RKO (cell line): ENCODE measurements at regions not wholly inside any gene's neighbourhood (a gene's known extent, or its start where the extent isn't known, plus 50 kb on each side); places are given as distances from the start of the nearest gene placed in this dataset.
A peak's percentile ranks its signal among the peaks of the same experiment; 100 is the strongest.

Source experiments
- DNase-seq: peaks from one replicate; pipeline ENCODE4 v3.0.0-alpha.2; 2016; ENCODE audit warnings: low spot score

DNA sequence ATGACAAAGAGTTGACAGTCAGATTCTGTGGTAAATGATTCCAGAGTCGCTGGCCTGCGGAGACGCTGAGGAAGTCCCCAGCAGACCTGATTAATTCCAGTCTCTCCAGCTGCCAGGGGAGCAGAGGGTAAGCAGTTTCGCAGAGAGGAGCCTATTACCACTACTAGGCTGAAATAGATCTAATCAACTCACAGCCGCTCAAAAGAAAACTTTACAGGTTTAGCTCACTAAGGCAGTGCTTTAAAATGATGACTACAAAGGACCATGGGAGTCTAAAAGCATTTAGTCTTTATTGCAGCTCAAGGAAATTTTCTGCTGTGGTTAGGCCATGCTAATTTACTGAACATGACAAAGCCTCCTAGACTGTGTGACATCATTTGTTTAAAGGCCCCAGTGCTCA lies 445.6 kb upstream of the POU3F3 start:
- DNase-seq: no peak

DNA sequence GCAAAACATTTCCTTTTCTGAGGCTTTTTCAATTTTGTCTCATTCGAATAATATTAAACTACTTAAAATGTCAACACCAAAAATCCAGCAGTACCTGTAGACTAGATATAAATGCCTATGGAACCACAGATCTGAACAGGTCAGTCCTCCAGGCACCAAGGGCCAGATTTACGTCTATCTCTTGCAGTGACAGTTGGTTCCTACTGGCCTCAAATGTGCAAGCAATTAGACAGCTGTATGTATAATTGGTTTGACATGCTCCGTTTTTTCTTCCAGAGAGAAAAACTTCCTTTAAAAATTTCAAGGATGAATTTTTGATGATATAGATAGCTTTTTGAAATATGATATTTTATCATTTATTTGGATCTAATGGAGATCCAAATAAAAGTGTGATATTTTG lies 443.8 kb upstream of the POU3F3 start:
- DNase-seq: no peak

DNA sequence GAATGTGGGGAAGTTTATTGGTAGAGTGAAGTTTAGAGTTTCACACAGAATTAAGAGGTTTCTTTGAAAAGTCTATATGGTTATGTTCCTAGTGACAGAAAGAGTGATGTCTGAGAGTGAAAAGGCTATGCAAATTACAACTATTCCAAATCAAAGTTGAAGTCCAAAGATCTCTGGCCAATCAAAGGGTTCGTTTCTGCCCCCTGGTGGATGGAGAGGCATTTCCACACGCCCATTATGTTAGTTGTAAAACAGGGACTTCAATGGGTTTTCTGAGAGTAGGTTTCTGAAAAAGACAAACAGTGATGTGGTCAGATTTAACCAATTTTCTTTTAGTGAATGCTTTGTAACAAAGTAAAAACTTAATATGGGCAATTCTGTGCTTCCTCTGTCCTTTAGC lies 441.5 kb upstream of the POU3F3 start:
- peak; percentile 30 for DNase-seq

DNA sequence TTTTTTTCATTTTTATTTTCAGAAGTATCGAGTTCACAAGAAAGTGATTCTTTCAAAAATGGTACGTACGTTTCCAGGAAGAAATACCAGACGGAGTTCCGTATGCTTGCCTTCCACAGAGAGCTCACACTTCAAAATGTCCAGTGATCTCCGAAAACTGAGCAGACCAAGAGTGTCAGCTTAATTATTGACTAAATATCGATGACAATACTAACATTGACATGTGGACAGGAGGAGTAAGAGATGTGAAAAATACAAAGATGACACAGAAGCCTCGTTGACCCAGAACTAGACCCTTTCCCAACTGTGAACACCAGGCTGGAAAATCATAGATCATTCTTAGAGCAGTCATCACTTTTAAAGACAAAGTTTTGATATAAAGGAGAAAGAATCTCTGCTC lies 440.0 kb upstream of the POU3F3 start:
- no peak for DNase-seq

DNA sequence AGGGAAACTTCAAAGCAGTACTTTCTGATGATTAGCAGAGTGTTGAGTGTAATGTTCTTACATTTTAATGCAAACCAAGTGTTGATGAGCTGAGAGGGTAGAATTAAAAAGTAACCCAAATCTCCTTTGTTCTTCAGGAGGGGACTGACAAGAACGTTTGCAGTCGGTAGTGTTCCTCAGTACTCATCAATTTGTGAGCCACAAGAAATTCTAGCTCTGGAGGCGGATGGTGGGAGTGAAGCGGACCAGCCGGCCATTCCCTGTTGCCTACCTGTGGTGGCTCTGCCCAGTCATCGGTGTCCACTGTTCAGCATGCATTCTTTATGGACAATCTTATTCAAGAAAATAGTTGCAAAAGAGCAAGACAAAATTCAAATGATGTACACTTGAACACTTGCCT lies 438.6 kb upstream of the POU3F3 start:
- no peak for DNase-seq

DNA sequence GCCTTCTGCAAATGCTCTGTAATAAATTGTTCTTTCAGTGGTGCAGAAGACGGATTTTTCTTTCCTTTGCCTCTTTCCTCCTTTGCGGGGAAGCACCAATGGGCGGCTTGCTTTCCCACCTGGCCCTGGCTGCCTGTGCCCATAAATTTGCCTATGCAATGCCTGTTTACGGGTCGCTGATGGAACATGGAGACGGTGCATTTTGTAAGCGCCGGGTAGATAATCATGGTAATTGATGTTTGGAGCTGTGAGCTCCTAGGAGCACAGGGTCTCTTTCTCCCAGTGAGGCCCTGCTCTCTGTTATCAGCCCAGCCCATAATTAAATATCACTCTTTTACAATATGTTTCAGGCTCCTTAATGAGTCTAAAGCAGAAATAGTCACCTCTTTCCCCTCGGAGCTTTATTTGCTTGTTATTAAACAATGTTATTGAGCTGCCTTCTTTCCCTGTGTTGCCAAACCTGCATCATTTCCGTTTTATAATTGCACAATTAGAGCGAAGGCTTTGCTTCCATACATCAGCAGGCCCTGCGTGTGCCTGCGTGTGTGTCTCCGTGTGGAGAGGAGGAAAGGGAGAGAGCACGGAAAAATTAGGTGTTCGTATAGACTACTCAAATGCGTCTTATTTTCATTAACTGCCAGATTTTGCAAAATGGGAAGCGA lies 437.4 kb upstream of the POU3F3 start:
- DNase-seq: no peak

DNA sequence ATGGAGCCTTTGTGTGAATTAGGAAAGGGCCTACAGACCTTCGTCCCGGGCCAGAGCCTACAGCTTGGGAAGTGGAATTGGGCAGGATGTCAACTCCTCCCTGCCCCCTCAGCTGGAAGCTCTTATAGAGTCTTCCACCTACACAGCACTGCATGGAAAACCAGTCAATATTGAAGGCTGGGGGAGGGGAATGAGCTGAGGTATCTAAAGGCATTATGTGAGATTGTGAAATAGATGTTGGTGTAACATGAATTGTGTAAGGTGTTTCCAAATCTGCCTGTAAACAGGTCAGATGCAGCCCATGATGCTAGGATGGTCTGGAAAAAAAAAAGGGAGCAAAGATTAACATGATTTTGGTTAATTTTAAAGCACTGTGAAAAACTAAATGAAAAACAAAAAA lies 433.5 kb upstream of the POU3F3 start:
- no peak for DNase-seq

DNA sequence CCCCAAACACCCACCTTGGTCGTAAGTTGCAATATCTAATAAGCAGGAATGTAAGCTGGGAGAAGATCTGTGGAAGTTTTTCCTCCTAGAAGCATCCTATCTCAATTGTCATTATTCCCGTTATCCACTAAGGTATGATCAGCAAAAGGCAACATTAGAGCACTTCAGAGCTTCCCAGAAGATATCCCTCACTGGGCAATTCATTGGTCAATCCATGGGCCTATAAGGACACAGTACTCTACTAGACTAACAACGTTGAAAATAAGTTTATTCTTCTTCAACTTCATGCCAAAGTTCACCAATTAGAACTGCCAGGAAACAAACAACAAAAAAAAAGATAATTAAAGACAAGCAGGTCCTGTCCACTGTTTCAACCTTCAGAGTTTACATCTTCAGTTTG lies 433.0 kb upstream of the POU3F3 start:
- DNase-seq: no peak

DNA sequence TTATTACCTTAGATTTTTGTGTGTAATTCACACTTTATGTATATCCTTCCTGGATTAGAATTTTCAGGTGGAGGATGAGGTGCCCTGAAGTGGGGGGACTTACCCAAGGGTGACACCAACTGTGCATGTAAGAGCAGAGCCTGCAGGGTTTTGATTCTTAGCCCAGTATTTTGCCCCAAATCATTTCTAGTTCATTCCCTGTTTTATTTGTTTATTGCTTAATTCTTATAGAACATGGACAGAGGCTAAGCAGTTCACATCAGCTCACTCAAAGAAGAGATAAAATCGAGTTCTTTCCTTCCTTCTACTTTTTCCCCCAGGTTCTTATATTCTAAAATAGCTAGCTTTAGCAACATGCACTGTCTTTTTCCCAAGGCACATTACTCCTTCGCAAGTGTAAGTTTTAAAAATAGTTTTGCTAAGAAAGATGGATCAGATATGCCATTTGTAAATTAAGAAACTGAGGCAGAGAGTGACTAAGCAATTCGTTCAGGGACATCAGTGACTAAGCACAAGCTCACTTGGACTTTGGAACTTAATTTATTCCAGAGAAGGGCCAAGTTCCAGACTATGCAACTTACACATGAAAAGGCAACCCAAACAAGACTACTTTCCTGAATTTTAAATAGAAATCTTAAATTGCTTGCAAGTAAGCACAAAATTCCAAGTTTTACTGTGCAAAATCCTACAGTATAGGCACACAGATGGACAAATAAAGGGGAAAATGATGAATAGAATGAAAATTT lies 427.9 kb upstream of the POU3F3 start:
- no peak for DNase-seq

DNA sequence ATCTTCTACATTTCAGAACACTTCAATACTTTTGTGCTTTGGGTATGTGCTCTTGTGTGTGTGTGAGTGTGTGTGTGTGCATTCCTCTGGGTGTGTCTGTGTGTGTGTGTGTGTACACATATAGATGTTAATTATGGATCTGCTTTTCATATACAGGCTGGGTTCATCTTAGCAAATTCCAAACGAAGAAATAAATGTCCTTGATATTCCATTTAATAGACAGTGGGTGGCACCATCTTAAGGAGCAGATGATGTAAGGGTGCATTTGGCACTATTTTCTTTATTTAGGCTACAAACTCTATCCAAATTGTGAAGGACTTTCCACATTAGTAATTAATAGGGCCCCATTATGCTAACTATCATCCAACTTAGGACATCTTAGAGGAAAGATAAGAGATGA lies 425.8 kb upstream of the POU3F3 start:
- DNase-seq: no peak

DNA sequence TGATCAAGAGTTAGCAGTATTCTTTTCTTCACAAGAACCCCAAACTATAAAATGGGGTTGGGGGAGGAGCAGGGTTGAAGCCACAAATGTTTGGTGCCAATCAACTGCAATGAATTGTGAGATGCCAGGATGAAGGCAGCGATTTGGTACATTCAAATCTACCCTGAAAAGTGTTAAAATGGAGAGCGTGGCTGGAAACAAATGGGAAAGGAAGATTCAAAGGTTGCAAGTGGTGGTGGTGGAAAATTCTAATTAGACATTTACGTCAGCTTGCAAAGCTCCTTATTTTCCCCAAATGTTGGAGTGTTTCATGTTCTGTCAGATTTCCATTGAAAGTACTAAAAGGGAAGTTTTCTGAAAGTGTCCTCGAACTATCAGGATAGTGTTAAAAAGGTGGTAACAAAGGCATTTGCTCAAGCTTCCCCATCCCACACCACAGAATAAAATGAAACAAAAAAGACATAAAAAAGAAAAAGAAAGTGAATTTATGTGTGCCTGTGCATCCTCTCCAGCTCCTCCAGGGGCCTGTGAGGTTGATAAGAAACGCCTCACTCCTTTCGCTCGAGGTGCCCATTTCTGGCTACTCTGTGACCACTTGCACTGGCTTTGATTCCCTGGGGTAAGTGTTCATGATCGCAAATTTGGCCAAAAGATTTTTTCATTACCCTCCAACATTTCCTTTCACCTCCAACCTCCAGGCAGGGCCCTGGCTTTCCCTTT lies 424.1 kb upstream of the POU3F3 start:
- no peak for DNase-seq

DNA sequence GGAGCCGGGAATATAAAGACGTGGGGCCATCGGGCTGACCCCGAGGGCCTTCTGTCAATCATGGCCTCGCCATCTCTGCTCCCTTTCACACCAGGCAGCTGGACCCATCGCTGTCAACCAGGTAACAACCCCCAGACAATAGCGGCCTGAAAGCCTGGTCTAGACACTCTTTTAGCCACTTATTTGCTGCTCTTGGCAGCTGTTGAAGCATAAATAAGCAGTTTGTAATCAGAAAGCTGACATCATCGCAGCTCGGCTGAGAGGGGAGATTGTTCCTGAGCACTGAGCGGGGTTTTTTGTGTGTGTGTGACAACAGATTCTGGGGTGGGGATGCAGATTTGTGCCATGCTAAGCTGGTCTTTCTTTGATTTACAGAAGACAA lies 423.6 kb upstream of the POU3F3 start:
- DNase-seq: no peak

DNA sequence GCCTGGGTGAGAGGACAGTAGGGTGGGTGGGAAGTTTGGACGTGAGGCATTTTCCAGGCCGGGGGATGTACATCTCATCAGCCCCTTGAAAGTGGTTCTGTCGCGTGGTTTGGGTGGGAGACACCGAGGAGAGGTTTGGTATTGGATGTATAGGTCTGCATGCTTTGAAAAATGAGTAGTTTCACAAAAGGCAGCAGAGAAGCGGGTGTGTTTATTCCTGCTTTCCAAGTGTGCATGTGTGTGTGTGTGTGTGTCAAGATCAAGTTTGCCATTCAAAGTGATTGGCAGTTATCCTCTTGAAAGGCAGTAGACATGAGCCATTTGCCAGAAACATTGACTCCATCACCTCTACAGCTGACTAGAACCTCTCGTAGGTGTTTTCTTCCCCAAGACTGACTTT lies 423.1 kb upstream of the POU3F3 start:
- no peak for DNase-seq

DNA sequence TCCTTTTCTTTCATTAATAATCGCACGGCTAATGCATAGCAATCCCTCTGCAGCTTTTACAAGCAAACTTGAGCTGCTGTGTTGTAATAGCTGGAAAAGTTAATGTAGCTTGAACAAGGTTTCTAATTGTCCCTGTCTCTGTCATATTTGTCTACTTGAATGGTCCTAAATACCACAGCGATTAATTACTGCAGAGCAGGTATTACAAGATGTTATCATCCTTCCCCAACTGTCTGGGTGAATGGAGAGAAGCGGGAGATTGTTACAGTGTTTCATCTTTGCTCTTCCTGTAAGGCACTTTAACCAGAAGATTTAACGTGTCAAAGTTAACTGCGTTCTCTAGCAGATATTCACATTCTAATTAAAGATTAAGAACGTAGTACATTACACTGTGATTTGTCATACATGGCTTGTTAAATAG lies 422.2 kb upstream of the POU3F3 start:
- DNase-seq: no peak

DNA sequence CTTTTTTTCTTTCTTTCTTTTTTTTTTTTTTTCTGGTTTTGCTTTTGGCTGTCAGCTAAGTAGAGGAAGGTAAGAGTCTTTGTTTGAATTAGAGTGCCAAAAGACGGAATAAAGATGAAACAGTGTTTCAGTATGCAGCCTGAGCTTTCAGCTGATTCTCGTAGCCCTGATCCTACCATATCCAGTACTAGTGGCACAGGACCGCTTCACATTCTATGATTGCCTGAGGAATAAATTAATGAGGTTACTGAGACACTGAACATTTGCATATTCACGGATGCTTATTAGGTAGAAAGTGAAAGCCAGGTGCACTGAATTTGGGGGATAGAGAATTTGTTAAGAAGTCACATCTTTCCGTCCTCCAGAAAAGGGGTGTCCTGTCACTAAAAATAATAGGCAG lies 421.5 kb upstream of the POU3F3 start:
- DNase-seq: no peak

DNA sequence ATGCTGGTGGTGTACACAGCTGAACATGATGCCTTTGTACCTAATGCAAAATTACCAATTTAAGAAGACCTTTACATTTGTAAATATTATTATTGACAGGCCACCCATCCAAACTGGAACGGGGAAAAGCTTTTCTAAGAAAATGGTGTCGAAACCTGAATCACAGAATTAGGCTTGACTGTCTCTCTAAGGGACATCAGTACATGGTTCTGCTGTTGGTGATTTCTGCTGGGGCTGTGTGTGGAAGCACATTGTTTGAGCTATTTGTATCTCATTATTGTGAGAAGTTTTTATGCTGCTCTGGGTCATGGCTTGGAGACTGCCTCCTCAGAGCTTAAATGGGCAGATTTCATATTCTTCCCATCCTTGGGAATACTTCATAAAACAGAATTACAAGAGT lies 420.9 kb upstream of the POU3F3 start:
- no peak for DNase-seq

DNA sequence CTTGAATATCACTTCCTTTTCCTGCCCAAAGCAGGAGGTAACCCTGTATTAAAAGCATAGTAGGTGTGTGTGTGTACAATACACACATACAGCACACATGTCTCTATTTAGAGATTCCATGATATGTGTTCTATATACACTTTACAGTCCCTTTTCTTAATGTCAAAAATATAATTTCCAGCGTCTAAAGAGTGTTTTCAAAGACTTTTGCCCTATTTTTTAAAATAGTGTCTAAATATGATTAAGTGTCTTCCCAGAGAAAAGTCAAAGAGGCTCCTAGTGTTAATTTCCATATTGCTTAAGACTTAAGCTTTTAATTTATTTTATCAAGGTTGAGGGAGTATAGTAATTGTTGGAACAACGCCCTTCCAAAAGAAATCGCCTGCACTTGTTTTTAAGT lies 420.3 kb upstream of the POU3F3 start:
- no peak for DNase-seq

DNA sequence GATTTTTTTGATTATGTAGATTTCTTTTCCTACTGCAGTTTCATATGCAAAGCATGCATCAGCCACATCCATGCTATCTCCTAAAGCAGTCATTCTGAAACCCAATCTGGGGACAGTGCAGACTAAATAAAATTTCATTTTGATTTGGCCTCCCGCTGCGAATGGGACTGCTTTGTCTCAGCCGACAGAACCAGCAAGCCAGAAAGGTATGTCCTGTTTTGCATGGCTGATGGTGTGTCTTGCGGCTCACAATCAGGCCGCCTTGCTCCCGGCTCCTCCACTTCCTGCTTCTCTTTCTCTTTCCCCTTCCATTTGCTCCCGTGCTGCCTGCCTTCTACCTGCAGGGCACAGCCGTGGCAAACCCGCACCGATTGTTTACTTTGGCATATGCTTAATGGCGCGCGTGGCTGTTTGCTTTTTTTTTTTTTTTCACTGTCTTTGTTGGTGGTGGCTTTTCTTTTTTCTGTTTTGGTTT lies 419.6 kb upstream of the POU3F3 start:
- DNase-seq: no peak

DNA sequence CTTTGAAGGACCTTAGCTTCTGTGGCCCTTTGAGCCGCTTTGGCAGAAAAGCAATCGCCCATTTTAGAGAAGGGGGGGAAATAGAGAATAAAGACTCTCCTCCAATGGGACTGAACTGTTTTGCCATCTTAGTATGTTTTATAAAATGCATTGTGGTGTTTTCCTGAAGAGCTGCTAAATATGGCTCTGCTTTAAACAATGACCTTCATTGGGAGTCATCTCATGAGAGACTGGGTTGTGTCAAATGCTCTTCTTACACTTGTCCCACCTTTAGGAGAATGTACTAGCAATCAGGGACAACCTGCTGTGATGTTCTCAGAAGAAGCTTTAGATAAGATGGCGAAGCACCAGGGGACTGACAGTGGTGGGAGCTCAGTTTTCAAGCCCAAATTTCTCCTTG lies 418.9 kb upstream of the POU3F3 start:
- DNase-seq: no peak

DNA sequence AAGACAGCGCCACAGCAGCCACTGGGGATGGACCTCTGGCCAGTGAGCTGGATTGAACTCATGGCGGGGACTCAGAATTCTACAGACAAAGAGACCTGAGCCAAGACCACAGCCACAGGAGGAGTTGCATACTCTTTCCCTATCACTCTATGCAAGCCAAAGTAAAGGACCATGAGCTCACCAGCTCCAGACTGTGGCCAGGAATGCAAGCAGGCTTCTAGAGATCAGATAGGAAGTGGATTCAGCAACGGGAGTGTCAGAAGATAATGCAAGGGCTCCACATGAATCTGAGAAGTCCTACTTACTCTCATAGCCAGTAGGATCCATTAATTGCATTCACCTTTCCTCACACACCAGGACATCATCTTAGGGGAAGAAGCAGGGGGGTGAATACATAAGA lies 415.4 kb upstream of the POU3F3 start:
- no peak for DNase-seq

DNA sequence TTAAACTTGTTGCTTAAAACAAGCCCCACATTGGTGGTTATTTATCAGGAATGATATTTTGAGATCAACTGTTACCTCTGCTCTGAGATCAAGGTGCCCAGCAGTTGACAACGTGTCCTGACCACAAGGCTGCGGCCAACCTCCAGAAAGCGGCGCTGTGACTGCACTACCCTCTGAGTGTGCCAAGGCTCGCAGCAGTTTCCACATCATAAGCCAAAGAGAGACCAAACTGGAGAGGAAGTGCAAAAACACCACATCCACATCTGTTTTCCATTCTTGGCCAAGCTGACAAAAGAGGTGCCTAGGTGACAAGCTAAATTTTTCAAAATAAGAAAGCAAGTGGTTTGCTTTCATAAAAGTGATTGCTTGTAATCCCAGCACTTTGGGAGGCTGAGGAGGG lies 410.8 kb upstream of the POU3F3 start:
- DNase-seq: no peak

DNA sequence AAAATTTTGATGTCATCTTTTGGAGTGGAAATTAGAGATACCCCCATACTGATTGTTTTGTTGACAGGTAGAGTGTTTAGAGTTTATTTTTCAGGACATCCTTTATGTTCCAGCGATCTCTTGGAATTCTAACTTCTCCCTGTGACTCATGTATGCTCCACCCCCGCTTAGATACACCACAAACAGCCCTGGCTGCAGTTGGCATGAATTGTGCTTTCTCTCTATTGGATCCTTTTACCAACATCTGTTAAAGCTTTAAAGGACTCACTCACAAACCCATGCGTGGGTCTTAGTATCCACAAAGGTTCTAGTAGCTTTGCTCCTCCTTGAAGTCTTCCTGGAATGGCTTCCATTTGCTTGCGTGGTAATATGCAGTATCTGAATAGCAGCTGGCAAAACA lies 409.5 kb upstream of the POU3F3 start:
- peak; percentile 3 for DNase-seq

DNA sequence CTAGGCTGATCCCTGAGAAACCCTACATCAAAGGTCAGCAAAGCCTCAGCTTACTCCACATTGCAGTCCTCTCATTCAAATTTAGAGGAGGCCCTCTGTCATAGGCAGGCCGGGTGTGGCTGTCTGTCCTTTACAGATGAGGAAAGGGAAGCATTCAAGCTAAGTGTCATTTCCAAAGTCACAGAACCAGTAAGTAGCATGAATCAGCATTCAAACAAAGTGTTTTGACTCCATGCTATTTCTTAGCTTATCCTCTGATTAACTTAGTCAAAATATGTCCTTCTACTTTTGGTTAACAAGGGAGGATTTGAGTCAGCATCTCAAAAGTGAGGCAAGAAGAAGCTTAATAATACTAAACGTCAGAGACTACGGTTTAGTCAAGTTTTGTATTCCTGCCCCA lies 409.0 kb upstream of the POU3F3 start:
- DNase-seq: no peak
